Epithelial cell of proximal tubule (primary cell): ENCODE measurements at regions not wholly inside any gene's neighbourhood (a gene's known extent, or its start where the extent isn't known, plus 50 kb on each side); places are given as distances from the start of the nearest gene placed in this dataset.

Experiments
- DNase-seq: peaks from one replicate; pipeline ENCODE4 v3.0.0-alpha.2; 2011; ENCODE audit warnings: low read depth
- H3K4me3 ChIP-seq: 2 replicates; pipeline ENCODE4 v1.5.1; 2011; ENCODE audit warnings: low read depth, mild to moderate bottlenecking, low read length
- TF ChIP-seq, protein P1 (sequence below): conservative IDR thresholded peaks from 2 replicates; pipeline ENCODE4 v1.5.1; 2012; ENCODE audit warnings: low read depth, mild to moderate bottlenecking, low read length

DNA sequence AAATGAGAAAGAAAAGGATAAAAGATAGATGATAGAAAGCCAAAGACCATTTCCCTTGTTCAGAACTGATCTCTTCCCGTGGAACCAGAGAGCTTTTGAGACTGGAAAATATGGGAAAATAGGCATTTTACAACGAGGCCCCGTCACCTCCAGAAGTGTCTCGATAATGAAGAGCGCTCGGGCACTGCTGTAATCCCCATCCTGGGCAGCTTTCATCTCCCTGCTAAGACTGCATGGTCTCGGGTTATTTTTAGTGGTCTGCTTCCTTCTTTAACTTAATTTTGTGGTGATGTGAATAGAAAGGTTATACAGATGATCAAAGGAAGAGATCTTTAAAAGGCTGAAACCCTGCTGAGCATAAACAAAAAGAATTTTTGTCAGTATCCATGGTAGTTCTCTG lies 176.6 kb downstream of the METTL4 start:
- TF ChIP-seq, protein P1, sequence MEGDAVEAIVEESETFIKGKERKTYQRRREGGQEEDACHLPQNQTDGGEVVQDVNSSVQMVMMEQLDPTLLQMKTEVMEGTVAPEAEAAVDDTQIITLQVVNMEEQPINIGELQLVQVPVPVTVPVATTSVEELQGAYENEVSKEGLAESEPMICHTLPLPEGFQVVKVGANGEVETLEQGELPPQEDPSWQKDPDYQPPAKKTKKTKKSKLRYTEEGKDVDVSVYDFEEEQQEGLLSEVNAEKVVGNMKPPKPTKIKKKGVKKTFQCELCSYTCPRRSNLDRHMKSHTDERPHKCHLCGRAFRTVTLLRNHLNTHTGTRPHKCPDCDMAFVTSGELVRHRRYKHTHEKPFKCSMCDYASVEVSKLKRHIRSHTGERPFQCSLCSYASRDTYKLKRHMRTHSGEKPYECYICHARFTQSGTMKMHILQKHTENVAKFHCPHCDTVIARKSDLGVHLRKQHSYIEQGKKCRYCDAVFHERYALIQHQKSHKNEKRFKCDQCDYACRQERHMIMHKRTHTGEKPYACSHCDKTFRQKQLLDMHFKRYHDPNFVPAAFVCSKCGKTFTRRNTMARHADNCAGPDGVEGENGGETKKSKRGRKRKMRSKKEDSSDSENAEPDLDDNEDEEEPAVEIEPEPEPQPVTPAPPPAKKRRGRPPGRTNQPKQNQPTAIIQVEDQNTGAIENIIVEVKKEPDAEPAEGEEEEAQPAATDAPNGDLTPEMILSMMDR: no peak
- no peak overlapping the region for H3K4me3 ChIP-seq
- no peak for DNase-seq

GRCh38 chr18:2395427-2396161 lies 175.7 kb downstream of the METTL4 start:
- H3K4me3 ChIP-seq: no peak overlapping the region

DNA sequence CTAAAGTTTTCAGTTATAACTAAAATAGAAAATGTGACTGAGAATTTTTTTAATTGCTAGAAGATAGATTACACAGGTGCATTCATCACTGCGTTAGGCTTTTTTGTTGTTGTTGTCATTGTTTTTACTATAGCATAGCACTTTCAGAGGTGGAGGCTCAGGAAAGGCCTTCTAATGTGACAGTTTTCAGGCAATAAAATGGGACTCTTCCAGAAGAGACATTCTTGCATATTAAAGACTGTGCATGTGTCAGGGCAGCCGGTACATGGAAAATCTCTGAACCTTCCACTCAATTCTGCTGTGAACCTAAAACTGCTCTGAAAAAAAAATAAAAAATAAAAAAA lies 175.2 kb downstream of the METTL4 start:
- no peak overlapping the region for H3K4me3 ChIP-seq
- no peak for DNase-seq
- TF ChIP-seq, protein P1: no peak

More at GRCh38 chr18:2395427-2396161, 175.7 kb downstream of the METTL4 start:
- TF ChIP-seq, protein P1: no peak
- DNase-seq: no peak

GRCh38 chr18:2400701-2401196 lies 170.6 kb downstream of the METTL4 start:
- no peak for DNase-seq
- TF ChIP-seq, protein P1: no peak
- H3K4me3 ChIP-seq: no peak overlapping the region

DNA sequence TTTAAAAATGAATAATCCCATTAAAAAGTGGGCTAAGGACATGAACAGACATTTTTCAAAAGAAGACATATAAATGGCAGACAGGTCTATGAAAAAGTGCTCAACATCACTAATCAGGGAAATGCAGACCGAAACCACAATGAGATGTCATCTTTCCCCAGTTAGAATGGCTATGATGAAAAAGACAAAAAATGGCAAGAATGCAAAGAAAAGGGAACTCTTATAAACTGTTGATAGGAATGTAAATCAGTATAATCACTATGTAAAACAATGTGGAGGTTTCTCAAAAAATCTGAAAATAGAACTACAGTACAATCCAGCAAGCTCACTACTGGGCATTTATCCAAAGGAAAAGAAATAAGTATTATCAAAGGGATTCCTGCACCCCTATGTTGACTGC lies 169.2 kb downstream of the METTL4 start:
- TF ChIP-seq, protein P1: no peak
- H3K4me3 ChIP-seq: no peak overlapping the region

GRCh38 chr18:2406544-2406943 lies 164.8 kb downstream of the METTL4 start:
- H3K4me3 ChIP-seq: no peak overlapping the region
- no peak for DNase-seq
- TF ChIP-seq, protein P1: no peak

More for the DNA sequence above, 169.2 kb downstream of the METTL4 start:
- no peak for DNase-seq

GRCh38 chr18:2407961-2408360 lies 163.3 kb downstream of the METTL4 start:
- DNase-seq: no peak
- H3K4me3 ChIP-seq: no peak overlapping the region
- TF ChIP-seq, protein P1: no peak
